Activated T-helper 1 cell treated with anti-CD3 and anti-CD28 coated beads, Interleukin-12 subunit alpha, Interleukin-12 subunit beta, Interleukin-2, Interleukin-4 antibody, amounts not matched to agents 30 ng/mL and 10 ng/mL and 1 ng/mL, durations not matched to agents 14 hours and 24 hours and 36 hours (primary cell): ENCODE measurements at regions not wholly inside any gene's neighbourhood (a gene's known extent, or its start where the extent isn't known, plus 50 kb on each side); places are given as distances from the start of the nearest gene placed in this dataset.
"Not testable (repeated sequence)": the region's sequence is repeated elsewhere in the genome, so short reads cannot be mapped to it uniquely, and the experiment has no call there.

Source experiments
- DNase-seq: peaks from one replicate; pipeline ENCODE4 v3.0.0; 2021; ENCODE audit warnings: low spot score
- H3K27ac Mint-ChIP-seq: one replicate; pipeline ENCODE4 v1.8.0; 2021; ENCODE audit warnings: mild to moderate bottlenecking, mixed read lengths
- H3K27me3 Mint-ChIP-seq: one replicate; pipeline ENCODE4 v1.8.0; 2022; ENCODE audit warnings: mild to moderate bottlenecking, moderate library complexity, mixed read lengths; ENCODE audit not compliant: insufficient read depth
- H3K36me3 Mint-ChIP-seq: one replicate; pipeline ENCODE4 v1.8.0; 2021; ENCODE audit warnings: low read depth, mixed read lengths
- H3K4me1 Mint-ChIP-seq: one replicate; pipeline ENCODE4 v1.8.0; 2021; ENCODE audit warnings: low read depth, mixed read lengths
- H3K4me3 Mint-ChIP-seq: one replicate; pipeline ENCODE4 v1.8.0; 2021; ENCODE audit warnings: mild to moderate bottlenecking, moderate library complexity, mixed read lengths
- H3K9me3 Mint-ChIP-seq: one replicate; pipeline ENCODE4 v1.8.0; 2021; ENCODE audit warnings: mixed read lengths
- intact Hi-C: fragments of 100-400 bp; cut with micrococcal nuclease; formaldehyde crosslinking; loops from one replicate; pipeline ENCODE4 v1.15.1; 2024

- intact Hi-C loops, result no loop called here
- no peak overlapping the region for H3K27ac Mint-ChIP-seq
- peaks cover 10% of the 10 kb centered on the region for H3K9me3 Mint-ChIP-seq
- no peaks in the 10 kb centered on the region for H3K27me3 Mint-ChIP-seq
- no peaks in the 10 kb centered on the region for H3K4me1 Mint-ChIP-seq
- no peaks in the 10 kb centered on the region for H3K36me3 Mint-ChIP-seq
- DNase-seq, result no peak
- H3K4me3 Mint-ChIP-seq, result no peak overlapping the region
Observed at GRCh38 chrX:1871887-1872286, 257.0 kb downstream of the ASMT start.

DNA sequence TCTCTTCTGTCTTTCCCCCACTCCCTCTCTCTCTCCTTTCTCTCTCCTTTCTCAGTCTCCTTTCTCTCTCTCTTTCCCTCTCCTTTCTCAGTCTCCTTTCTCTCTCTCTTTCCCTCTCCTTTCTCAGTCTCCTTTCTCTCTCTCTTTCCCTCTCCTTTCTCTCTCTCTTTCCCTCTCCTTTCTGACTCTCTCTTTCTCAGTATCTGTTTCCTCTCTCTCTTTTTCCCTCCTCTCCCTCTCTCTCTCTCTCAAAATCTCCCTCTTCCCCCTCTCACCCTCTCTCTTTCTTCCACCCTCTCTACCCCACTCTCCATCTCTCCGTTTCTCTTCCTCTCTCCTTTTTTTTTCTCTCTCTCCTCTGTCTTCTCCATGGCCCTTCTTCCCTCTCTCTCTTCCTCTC is 258.8 kb downstream of the ASMT start:
- H3K9me3 Mint-ChIP-seq, result peaks cover 18% of the 10 kb centered on the region
- H3K36me3 Mint-ChIP-seq, result no peaks in the 10 kb centered on the region
- intact Hi-C loops, result no loop called here
- no peak overlapping the region for H3K27ac Mint-ChIP-seq
- no peaks in the 10 kb centered on the region for H3K4me1 Mint-ChIP-seq
- no peak overlapping the region for H3K4me3 Mint-ChIP-seq
- no peak for DNase-seq
- H3K27me3 Mint-ChIP-seq, result no peaks in the 10 kb centered on the region

- H3K27ac Mint-ChIP-seq, result no peak overlapping the region
- peaks cover 19% of the 10 kb centered on the region for H3K9me3 Mint-ChIP-seq
- H3K4me1 Mint-ChIP-seq, result no peaks in the 10 kb centered on the region
- no peaks in the 10 kb centered on the region for H3K36me3 Mint-ChIP-seq
- intact Hi-C loops, result no loop called here
- no peak for DNase-seq
- no peaks in the 10 kb centered on the region for H3K27me3 Mint-ChIP-seq
- H3K4me3 Mint-ChIP-seq, result no peak overlapping the region
Observed at GRCh38 chrX:1874416-1874815, 259.6 kb downstream of the ASMT start.

DNA sequence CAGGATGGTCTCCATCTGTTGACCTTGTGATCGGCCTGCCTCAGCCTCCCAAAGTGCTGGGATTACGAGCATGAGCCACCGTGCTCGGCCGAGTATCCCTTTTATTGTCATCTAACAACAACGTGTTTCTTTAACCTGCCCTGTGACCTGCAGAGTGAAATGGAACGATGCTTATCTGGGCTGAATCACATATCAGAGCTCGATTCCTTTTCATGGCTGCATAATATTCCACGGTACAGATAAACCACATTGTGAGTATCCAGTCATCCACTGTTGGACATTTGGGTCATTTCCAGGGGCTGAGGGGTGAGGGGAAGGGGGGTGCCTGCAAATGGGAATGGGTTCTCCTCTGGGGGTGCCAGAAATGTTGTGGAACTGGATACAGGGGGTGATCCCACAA is 260.0 kb downstream of the ASMT start:
- no peaks in the 10 kb centered on the region for H3K4me1 Mint-ChIP-seq
- H3K36me3 Mint-ChIP-seq, result no peaks in the 10 kb centered on the region
- H3K27me3 Mint-ChIP-seq, result no peaks in the 10 kb centered on the region
- H3K27ac Mint-ChIP-seq, result no peak overlapping the region
- DNase-seq, result no peak
- H3K4me3 Mint-ChIP-seq, result no peak overlapping the region
- peaks cover 23% of the 10 kb centered on the region for H3K9me3 Mint-ChIP-seq
- intact Hi-C loops, result no loop called here

DNA sequence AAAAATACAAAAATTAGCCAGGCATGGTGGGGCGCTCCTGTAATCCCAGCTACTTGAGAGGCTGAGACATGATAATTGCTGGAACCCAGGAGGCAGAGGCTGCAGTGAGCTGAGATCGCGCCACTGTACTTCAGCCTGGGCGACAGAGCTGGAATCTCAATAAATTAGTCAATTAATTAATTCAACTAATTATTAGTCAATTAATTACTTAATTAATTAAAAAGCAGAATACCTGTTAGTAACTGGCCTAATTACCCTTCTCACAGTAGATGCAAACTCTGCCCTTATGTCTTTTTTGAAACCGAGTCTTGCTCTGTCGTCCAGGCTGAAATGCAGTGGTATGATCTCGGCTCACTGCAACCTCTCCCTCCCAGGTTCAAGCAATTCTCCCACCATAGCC is 261.2 kb downstream of the ASMT start:
- no peaks in the 10 kb centered on the region for H3K4me1 Mint-ChIP-seq
- H3K36me3 Mint-ChIP-seq, result no peaks in the 10 kb centered on the region
- DNase-seq, result no peak
- peaks cover 30% of the 10 kb centered on the region for H3K9me3 Mint-ChIP-seq
- H3K4me3 Mint-ChIP-seq, result no peak overlapping the region
- intact Hi-C loops, result no loop called here
- no peaks in the 10 kb centered on the region for H3K27me3 Mint-ChIP-seq
- no peak overlapping the region for H3K27ac Mint-ChIP-seq

GRCh38 chrX:1877780-1878179 is 262.9 kb downstream of the ASMT start:
- Mint-ChIP-seq H3K36me3 (no peaks in the 10 kb centered on the region), H3K27ac (no peak overlapping the region), H3K27me3 (no peaks in the 10 kb centered on the region), H3K4me1 (no peaks in the 10 kb centered on the region), H3K4me3 (no peak overlapping the region), H3K9me3 (peaks cover 30% of the 10 kb centered on the region)
- no peak for DNase-seq
- intact Hi-C loops, result no loop called here

DNA sequence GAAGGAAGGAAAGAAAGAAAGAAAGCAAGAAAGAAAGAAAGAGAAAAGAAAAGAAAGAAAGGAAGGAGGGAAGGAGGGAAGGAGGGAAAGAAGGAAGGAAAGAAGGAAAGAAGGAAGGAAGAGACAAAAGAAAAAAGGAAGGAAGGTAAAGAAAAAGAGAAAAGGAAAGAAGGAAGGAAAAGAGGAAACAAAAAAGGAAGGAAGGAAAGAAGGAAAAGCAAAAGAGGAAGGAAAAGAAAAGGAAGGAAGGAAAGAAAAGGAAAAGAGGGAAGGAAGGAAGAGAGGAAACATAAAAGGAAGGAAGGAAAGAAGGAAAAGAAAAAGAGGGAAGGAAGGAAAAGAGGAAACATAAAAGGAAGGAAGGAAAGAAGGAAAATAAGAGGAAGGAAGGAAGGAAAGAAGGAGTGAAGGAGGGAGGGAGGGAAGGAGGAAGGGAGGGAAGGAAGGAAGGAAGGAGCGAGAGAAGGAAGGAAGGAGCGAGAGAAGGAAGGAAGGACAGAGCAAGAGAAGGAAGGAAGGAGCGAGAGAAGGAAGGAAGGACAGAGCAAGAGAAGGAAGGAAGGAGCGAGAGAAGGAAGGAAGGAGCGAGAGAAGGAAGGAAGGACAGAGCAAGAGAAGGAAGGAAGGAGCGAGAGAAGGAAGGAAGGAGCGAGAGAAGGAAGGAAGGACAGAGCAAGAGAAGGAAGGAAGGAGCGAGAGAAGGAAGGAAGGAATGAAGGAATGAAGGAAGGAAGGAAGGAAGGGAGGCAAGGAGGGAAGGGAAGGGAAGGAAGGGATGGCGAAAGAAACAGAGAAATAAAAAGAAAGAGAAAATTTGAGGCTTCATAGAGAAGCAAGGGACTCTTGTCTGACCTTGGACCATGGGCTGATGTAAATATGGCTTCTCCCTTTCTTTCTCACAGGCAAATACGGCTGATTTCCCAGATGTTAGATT is 266.3 kb downstream of the ASMT start:
- intact Hi-C loops, H3K4me1 Mint-ChIP-seq, H3K36me3 Mint-ChIP-seq, H3K27me3 Mint-ChIP-seq, DNase-seq, H3K4me3 Mint-ChIP-seq, H3K27ac Mint-ChIP-seq: not testable (repeated sequence)
- H3K9me3 Mint-ChIP-seq, result peaks cover 20% of the 10 kb centered on the region

- no peak for DNase-seq
- H3K27me3 Mint-ChIP-seq, result no peaks in the 10 kb centered on the region
- H3K36me3 Mint-ChIP-seq, result no peaks in the 10 kb centered on the region
- no peak overlapping the region for H3K27ac Mint-ChIP-seq
- intact Hi-C loops, result no loop called here
- H3K9me3 Mint-ChIP-seq, result peaks cover 11% of the 10 kb centered on the region
- no peak overlapping the region for H3K4me3 Mint-ChIP-seq
- H3K4me1 Mint-ChIP-seq, result no peaks in the 10 kb centered on the region
Observed at GRCh38 chrX:1883772-1884171, 268.9 kb downstream of the ASMT start.

- H3K27me3 Mint-ChIP-seq, result no peaks in the 10 kb centered on the region
- H3K27ac Mint-ChIP-seq, result no peak overlapping the region
- peaks cover 11% of the 10 kb centered on the region for H3K9me3 Mint-ChIP-seq
- no peak for DNase-seq
- intact Hi-C loops, result no loop called here
- no peak overlapping the region for H3K4me3 Mint-ChIP-seq
- no peaks in the 10 kb centered on the region for H3K4me1 Mint-ChIP-seq
- H3K36me3 Mint-ChIP-seq, result no peaks in the 10 kb centered on the region
Observed at GRCh38 chrX:1884446-1884845, 269.6 kb downstream of the ASMT start.

DNA sequence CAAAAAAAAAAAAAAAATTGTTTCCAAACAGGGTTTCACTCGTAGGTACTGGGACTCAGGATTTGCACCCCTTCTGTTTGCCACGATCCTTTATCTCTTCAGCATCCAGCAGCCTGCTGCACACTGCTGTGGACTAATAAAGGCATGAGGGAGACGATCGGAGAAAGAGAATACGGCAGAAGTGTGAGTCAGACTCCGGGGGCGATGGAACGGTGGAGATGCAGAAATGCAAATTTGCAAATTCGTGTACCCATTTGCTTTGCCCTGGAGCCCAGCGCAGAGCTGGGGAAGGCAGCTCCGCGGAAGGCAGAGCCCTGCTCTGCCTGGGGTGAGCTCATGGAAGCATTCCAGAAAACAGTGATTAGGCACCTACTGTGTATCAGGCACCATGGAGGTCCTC is 270.3 kb downstream of the ASMT start:
- no peak overlapping the region for H3K27ac Mint-ChIP-seq
- intact Hi-C loops, result no loop called here

GRCh38 chrX:1888305-1888704 is 273.4 kb downstream of the ASMT start:
- DNase-seq, H3K4me3 Mint-ChIP-seq, H3K27me3 Mint-ChIP-seq, H3K36me3 Mint-ChIP-seq, intact Hi-C loops, H3K27ac Mint-ChIP-seq, H3K9me3 Mint-ChIP-seq, H3K4me1 Mint-ChIP-seq: not testable (repeated sequence)

More for the DNA sequence above, 270.3 kb downstream of the ASMT start:
- H3K4me1 Mint-ChIP-seq, result no peaks in the 10 kb centered on the region
- no peaks in the 10 kb centered on the region for H3K36me3 Mint-ChIP-seq
- H3K27me3 Mint-ChIP-seq, result no peaks in the 10 kb centered on the region
- no peak overlapping the region for H3K4me3 Mint-ChIP-seq
- no peak for DNase-seq
- peaks cover 6% of the 10 kb centered on the region for H3K9me3 Mint-ChIP-seq

DNA sequence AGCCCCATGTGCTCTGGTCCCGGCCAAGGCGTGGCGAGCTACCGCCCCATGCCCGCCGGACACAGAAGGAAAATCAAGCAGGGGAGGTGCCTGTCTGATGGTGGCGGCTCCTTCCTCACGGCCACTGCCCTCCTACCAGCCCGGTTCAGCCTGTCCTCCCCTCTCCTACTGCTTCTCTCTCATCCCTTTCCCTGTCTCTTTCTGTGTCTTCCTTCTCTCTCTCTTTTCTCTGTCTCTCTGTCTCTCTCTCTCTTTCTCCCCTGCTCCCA is 279.1 kb downstream of the ASMT start:
- H3K4me1 Mint-ChIP-seq, result no peaks in the 10 kb centered on the region
- no peaks in the 10 kb centered on the region for H3K36me3 Mint-ChIP-seq
- DNase-seq, result no peak
- no peak overlapping the region for H3K4me3 Mint-ChIP-seq
- no peaks in the 10 kb centered on the region for H3K27me3 Mint-ChIP-seq
- H3K9me3 Mint-ChIP-seq, result peaks cover 14% of the 10 kb centered on the region
- H3K27ac Mint-ChIP-seq, result no peak overlapping the region
- intact Hi-C loops, result no loop called here

DNA sequence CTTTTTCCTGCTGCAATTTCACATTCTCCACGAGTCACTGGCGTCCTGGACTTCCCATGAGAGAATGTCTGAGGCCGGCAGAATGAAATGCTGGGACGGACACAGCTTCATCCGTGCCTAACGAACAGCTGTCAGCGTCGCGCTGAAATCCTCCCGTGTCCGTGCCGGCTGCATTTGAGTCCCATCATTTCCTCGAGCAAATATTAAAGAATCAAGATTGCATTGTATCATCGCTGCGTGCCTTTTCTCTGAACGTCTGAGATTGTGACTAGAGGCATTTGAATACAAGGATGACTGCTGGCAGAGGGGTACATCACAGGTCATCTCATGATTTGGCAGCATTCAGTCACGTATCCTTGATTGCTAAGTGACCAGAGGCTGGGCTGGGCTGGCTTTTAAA is 279.9 kb downstream of the ASMT start:
- Mint-ChIP-seq H3K27ac (no peak overlapping the region), H3K27me3 (no peaks in the 10 kb centered on the region), H3K4me3 (no peak overlapping the region), H3K36me3 (no peaks in the 10 kb centered on the region), H3K4me1 (no peaks in the 10 kb centered on the region), H3K9me3 (peaks cover 14% of the 10 kb centered on the region)
- DNase-seq, result no peak
- intact Hi-C loops, result no loop called here

DNA sequence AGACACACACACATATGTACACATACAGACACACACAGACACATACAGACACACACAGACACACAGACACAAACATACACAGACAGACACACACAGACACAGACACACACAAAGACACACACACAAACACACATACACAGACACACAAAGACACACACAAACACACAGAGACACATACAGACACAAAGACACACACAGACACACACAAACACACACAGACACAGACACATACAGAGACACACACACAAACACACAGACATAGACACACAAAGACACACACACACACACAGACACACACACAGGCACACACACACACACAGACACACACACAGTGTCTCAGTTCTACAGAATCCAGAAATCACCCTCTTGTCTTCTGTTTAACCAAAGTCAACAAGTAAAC is 280.7 kb downstream of the ASMT start:
- DNase-seq, result no peak
- H3K36me3 Mint-ChIP-seq, result no peaks in the 10 kb centered on the region
- no peak overlapping the region for H3K4me3 Mint-ChIP-seq
- no peaks in the 10 kb centered on the region for H3K27me3 Mint-ChIP-seq
- H3K27ac Mint-ChIP-seq, result no peak overlapping the region
- H3K9me3 Mint-ChIP-seq, result peaks cover 8% of the 10 kb centered on the region
- no peaks in the 10 kb centered on the region for H3K4me1 Mint-ChIP-seq
- intact Hi-C loops, result no loop called here
